Trophoblast cell (in vitro differentiated cells and primary cell): ENCODE measurements at regions not wholly inside any gene's neighbourhood (a gene's known extent, or its start where the extent isn't known, plus 50 kb on each side); places are given as distances from the start of the nearest gene placed in this dataset.

ENCODE experiments used
- DNase-seq, 2 donors: peaks; one replicate each; pipeline ENCODE4 v3.0.0-alpha.2; 2016
- H2AFZ ChIP-seq: 2 replicates; pipeline ENCODE4 v1.6.1; 2013; ENCODE audit warnings: low read length, moderate library complexity, mild to moderate bottlenecking; ENCODE audit not compliant: insufficient read depth, poor library complexity
- H2AK5ac ChIP-seq: 2 replicates; pipeline ENCODE4 v1.6.1; 2013; ENCODE audit warnings: mild to moderate bottlenecking, low read length
- H2BK120ac ChIP-seq: 2 replicates; pipeline ENCODE4 v1.6.1; 2013; ENCODE audit warnings: low read length, mild to moderate bottlenecking, moderate library complexity; ENCODE audit not compliant: insufficient read depth, poor library complexity
- H2BK12ac ChIP-seq: 2 replicates; pipeline ENCODE4 v1.6.1; 2013; ENCODE audit warnings: mild to moderate bottlenecking, low read length, moderate library complexity
- H2BK5ac ChIP-seq: 2 replicates; pipeline ENCODE4 v1.6.1; 2013; ENCODE audit warnings: low read length, low read depth, moderate library complexity, mild to moderate bottlenecking; ENCODE audit not compliant: poor library complexity
- H3K14ac ChIP-seq: 2 replicates; pipeline ENCODE4 v1.6.1; 2013; ENCODE audit warnings: mild to moderate bottlenecking, low read length
- H3K18ac ChIP-seq: 2 replicates; pipeline ENCODE4 v1.6.1; 2013; ENCODE audit warnings: mild to moderate bottlenecking, low read length
- H3K23ac ChIP-seq: 2 replicates; pipeline ENCODE4 v1.6.1; 2013; ENCODE audit warnings: low read length
- H3K27ac ChIP-seq: 2 replicates; pipeline ENCODE4 v1.5.1; 2013; ENCODE audit warnings: low read depth, mild to moderate bottlenecking, inconsistent platforms, low read length, moderate library complexity
- H3K27me3 ChIP-seq: 2 replicates; pipeline ENCODE4 v1.6.1; 2013; ENCODE audit warnings: inconsistent platforms, mild to moderate bottlenecking, low read length, moderate library complexity; ENCODE audit not compliant: insufficient read depth
- H3K36me3 ChIP-seq, 2 experiments: 1 replicate in 1 of 2; 2 replicates in 1 of 2; pipeline ENCODE4 v1.6.1; 2013; ENCODE audit warnings: low read length in 2 of 2, mild to moderate bottlenecking in 2 of 2, moderate library complexity in 1 of 2; ENCODE audit not compliant: insufficient read depth in 2 of 2, control insufficient read depth in 1 of 2
- H3K4ac ChIP-seq: 2 replicates; pipeline ENCODE4 v1.6.1; 2013; ENCODE audit warnings: low read depth, mild to moderate bottlenecking, low read length, moderate library complexity
- H3K4me1 ChIP-seq, 2 experiments: 1 replicate in 1 of 2; 2 replicates in 1 of 2; pipeline ENCODE4 v1.6.1; 2013; ENCODE audit warnings: low read length in 2 of 2, mild to moderate bottlenecking in 2 of 2, moderate library complexity in 1 of 2; ENCODE audit not compliant: insufficient read depth in 2 of 2, control insufficient read depth in 1 of 2
- H3K4me2 ChIP-seq: 2 replicates; pipeline ENCODE4 v1.6.1; 2013; ENCODE audit warnings: inconsistent platforms, mild to moderate bottlenecking, low read length, moderate library complexity
- H3K4me3 ChIP-seq: 2 replicates; pipeline ENCODE4 v1.5.1; 2013; ENCODE audit warnings: mild to moderate bottlenecking, low read depth, low read length, inconsistent platforms
- H3K79me1 ChIP-seq: one replicate; pipeline ENCODE4 v1.6.1; 2013; ENCODE audit warnings: low read length
- H3K79me2 ChIP-seq: 2 replicates; pipeline ENCODE4 v1.6.1; 2013; ENCODE audit warnings: low read length, mild to moderate bottlenecking; ENCODE audit not compliant: control insufficient read depth, insufficient read depth, poor library complexity
- H3K9ac ChIP-seq: 2 replicates; pipeline ENCODE4 v1.6.1; 2013; ENCODE audit warnings: mild to moderate bottlenecking, low read length
- H3K9me3 ChIP-seq: 2 replicates; pipeline ENCODE4 v1.6.1; 2013; ENCODE audit warnings: low read depth, mild to moderate bottlenecking, control low read depth, inconsistent platforms, low read length; ENCODE audit not compliant: insufficient read depth
- H4K12ac ChIP-seq: 2 replicates; pipeline ENCODE4 v1.6.1; 2013; ENCODE audit warnings: low read depth, mild to moderate bottlenecking, low read length, moderate library complexity
- H4K8ac ChIP-seq: 2 replicates; pipeline ENCODE4 v1.6.1; 2013; ENCODE audit warnings: low read depth, mild to moderate bottlenecking, low read length, moderate library complexity
- H4K91ac ChIP-seq: one replicate; pipeline ENCODE4 v1.6.1; 2013; ENCODE audit warnings: low read depth, mild to moderate bottlenecking, low read length, moderate library complexity
- WGBS: extraction: QIAGEN DNeasy Blood & Tissue Kit; methylation state at CpG from one replicate; pipeline ENCODE4 v1.1.7; 2013; ENCODE audit warnings: missing lambda C conversion rate; ENCODE audit not compliant: insufficient read length, insufficient coverage; ENCODE audit errors: extremely low coverage; 5-methylcytosine and 5-hydroxymethylcytosine counted together

DNA sequence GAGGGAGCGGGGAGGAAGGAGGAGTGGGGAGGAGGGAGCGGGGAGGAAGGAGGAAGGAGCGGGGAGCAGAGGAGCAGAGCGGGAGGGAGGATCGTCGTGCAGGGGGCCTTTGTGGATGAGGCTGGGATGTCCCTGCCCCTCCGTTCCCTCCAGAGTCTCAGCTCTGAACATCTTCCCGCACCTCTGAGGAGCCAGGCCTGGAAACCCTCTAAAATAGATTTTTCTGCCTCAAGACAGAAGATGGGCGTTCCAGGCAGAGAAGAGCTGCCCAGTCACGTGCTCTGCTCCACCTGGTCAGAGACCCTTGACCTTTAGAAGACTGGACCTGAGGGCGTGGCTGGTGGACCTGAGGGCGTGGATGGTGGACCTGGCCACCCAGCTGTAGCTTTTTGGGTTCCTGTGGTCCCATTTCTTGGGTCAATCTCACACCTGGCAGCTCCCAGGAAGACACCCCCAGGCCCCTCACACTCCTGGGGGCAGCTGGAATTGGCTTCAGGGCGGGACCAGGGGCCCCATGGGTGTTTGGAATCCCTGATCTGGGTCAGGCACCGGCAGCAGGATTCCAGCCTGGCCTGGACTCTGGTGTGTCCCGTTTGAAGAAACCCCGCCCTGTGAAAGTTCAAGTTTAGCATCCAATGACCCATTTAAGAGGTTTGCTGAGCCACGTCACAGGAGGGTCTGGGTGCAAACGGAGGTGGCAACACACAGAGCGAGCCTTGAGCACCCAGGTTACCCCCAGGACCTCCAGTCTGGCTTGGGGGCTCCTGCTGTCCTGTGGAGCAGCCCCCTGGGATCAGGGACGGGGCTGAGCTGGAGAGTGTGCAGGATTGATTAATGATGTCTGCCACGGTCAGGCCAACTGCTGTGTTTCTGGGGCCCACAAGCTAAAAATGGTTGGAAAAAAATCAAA is 96.9 kb upstream of the BHLHE23 start:
- no peak overlapping the region for H3K9ac ChIP-seq
- no CpG with 5 or more reads among the region's 21 CpGs for WGBS
- H3K18ac ChIP-seq, result no peak overlapping the region
- peaks cover 20% of the 10 kb centered on the region for H3K27me3 ChIP-seq
- H3K36me3 ChIP-seq, result no peaks in the 10 kb centered on the region
- no peak overlapping the region for H3K4me3 ChIP-seq
- H3K27ac ChIP-seq, result no peak overlapping the region
- H3K79me1 ChIP-seq, result no peaks in the 10 kb centered on the region
- DNase-seq, result no peak
- H2BK5ac ChIP-seq, result no peak overlapping the region
- no peak overlapping the region for H3K4me2 ChIP-seq
- H4K12ac ChIP-seq, result no peak overlapping the region
- H3K23ac ChIP-seq, result no peak overlapping the region
- H3K79me2 ChIP-seq, result no peaks in the 10 kb centered on the region
- no peak overlapping the region for H2AFZ ChIP-seq
- no peak overlapping the region for H3K4ac ChIP-seq
- no peak overlapping the region for H2AK5ac ChIP-seq
- no peak overlapping the region for H2BK12ac ChIP-seq
- no peak overlapping the region for H4K91ac ChIP-seq
- no peak overlapping the region for H4K8ac ChIP-seq
- H3K14ac ChIP-seq, result no peak overlapping the region
- peaks cover 0 to 3% of the 10 kb centered on the region in 2 experiments for H3K4me1 ChIP-seq
- H3K9me3 ChIP-seq, result peaks cover 26% of the 10 kb centered on the region
- H2BK120ac ChIP-seq, result no peak overlapping the region

DNA sequence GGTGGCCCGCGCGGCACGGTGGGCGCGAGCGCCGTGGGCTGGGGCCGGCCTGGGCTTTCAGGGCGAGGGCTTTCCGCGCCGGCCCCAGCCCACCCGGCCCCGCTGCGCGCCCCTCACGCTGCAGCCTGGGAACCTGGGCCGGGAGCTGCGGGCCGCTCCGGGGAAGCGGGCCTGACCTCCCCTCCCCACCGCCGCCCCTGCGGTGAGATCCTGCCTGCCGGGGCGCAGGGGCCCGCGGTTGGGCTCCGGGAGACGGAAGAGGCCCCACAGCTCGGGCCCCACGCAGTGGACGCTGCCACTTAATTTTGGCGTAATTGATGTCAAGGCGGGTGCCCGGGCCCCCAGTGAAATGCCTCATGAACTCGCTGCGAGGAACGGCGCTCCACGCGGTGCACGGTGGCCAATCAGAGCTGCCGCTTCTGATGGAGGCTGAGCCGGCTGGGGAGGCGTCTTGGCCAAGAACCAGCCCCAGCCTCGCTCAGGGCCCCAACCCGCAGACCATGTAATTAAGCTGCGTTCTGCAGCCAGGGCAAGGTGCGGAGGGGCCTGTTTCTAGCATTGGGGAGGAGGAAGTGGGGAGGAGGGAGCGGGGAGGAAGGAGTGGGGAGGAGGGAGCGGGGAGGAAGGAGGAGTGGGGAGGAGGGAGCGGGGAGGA is 96.1 kb upstream of the BHLHE23 start:
- H2BK12ac ChIP-seq, result no peak overlapping the region
- peaks cover 24% of the 10 kb centered on the region for H3K9me3 ChIP-seq
- WGBS, result no CpG with 5 or more reads among the region's 55 CpGs
- H3K23ac ChIP-seq, result no peak overlapping the region
- no peak overlapping the region for H2BK5ac ChIP-seq
- no peak overlapping the region for H4K8ac ChIP-seq
- H3K4me2 ChIP-seq, result peak overlapping the region; percentile 69
- peaks cover 21% of the 10 kb centered on the region for H3K27me3 ChIP-seq
- no peak overlapping the region for H4K91ac ChIP-seq
- H3K79me2 ChIP-seq, result no peaks in the 10 kb centered on the region
- no peak overlapping the region for H3K4me3 ChIP-seq
- no peak overlapping the region for H2AFZ ChIP-seq
- no peak overlapping the region for H2AK5ac ChIP-seq
- H3K36me3 ChIP-seq, result no peaks in the 10 kb centered on the region
- H2BK120ac ChIP-seq, result no peak overlapping the region
- no peak overlapping the region for H3K14ac ChIP-seq
- no peak overlapping the region for H3K18ac ChIP-seq
- no peak overlapping the region for H3K9ac ChIP-seq
- no peak for DNase-seq
- H3K79me1 ChIP-seq, result no peaks in the 10 kb centered on the region
- no peak overlapping the region for H4K12ac ChIP-seq
- peaks cover 0 to 3% of the 10 kb centered on the region in 2 experiments for H3K4me1 ChIP-seq
- no peak overlapping the region for H3K4ac ChIP-seq
- no peak overlapping the region for H3K27ac ChIP-seq

DNA sequence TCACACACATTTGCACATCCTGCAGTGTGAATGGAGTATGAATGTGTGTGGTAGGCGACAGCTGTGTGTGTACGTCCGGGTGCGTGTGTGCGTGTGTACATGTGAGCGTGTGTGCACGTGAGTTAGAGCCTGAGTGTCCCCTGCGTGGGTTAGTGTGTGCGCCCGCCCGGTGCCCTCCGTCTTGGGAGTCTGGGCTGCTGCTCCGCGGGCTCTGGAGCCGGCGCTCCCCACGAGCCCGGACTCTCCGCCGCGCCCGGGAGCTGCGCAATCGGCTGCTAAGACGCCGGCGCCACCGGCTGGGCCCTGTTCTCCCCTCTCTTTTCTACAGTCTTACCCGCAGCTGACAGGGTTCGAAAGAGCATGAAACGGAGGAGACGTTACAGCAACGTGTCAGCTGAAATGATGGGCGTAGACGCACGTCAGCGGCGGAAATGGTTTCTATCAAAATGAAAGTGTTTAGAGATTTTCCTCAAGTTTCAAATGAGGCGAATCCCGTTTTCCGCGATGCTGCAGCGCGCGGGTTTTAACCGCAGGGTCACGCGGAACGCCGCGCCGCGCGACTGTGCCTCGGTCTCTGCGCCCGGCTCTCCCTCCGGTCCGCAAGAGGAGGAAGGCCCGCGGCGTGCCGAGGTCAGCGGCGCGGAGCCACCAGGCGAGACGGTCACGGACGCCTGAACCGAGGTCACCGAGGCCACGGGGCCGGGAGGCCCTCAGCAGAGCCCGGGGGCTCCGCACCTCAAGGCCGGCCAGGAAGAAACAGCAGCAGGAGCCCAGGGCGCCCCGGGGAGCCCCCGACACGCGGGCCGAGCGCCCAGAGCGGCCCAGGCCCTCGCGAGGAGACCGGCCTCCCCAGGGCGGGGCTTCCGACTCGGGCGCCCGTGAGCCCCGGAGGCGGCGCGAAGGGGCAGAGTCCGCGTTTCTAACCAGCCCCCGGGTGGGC is 95.3 kb upstream of the BHLHE23 start:
- Histone ChIP-seq H3K27ac (no peak overlapping the region), H4K91ac (no peak overlapping the region), H3K4ac (no peak overlapping the region), H4K8ac (no peak overlapping the region), H3K9ac (no peak overlapping the region), H2BK12ac (no peak overlapping the region), H3K36me3 (no peaks in the 10 kb centered on the region), H3K79me1 (no peaks in the 10 kb centered on the region), H2AK5ac (no peak overlapping the region), H3K23ac (no peak overlapping the region), H3K27me3 (peaks cover 21% of the 10 kb centered on the region), H3K4me3 (peak overlapping the region; percentile 62), H3K18ac (no peak overlapping the region), H3K79me2 (no peaks in the 10 kb centered on the region), H2AFZ (no peak overlapping the region), H3K4me1 (peaks cover 0 to 3% of the 10 kb centered on the region in 2 experiments), H3K4me2 (peak overlapping the region; percentile 69), H4K12ac (no peak overlapping the region), H3K14ac (no peak overlapping the region), H2BK120ac (no peak overlapping the region), H2BK5ac (no peak overlapping the region), H3K9me3 (peaks cover 19% of the 10 kb centered on the region)
- no CpG with 5 or more reads among the region's 100 CpGs for WGBS
- no peak for DNase-seq
